Transverse colon (tissue), 4 donors: ENCODE measurements at regions not wholly inside any gene's neighbourhood (a gene's known extent, or its start where the extent isn't known, plus 50 kb on each side); places are given as distances from the start of the nearest gene placed in this dataset.

ENCODE experiments used
- DNase-seq: peaks from one replicate; pipeline ENCODE4 v3.0.0-alpha.2; 2019
- H3K27ac ChIP-seq, 4 donors: fragments of 200-600 bp; sonication (generic); 2 replicates each; pipeline ENCODE4 v1.5.1; 2016 to 2018; ENCODE audit warnings: inconsistent platforms in 4 of 4
- H3K27me3 ChIP-seq: fragments of 200-600 bp; sonication (generic); 2 replicates; pipeline ENCODE4 v1.5.1; 2017; ENCODE audit warnings: inconsistent platforms
- H3K36me3 ChIP-seq, 4 donors: fragments of 200-600 bp; sonication (generic); 2 replicates each; pipeline ENCODE4 v1.5.1; 2017 to 2019; ENCODE audit warnings: inconsistent platforms in 4 of 4
- H3K4me1 ChIP-seq, 4 donors: fragments of 200-600 bp; sonication (generic); 2 replicates each; pipeline ENCODE4 v1.5.1; 2017 to 2020; ENCODE audit warnings: inconsistent platforms in 4 of 4
- H3K4me3 ChIP-seq, 4 donors: fragments of 200-600 bp; sonication (generic); 1 replicate in 1 of 4; 2 replicates in 3 of 4; pipeline versions ENCODE4 v1.5.1 to v1.6.1; 2017 to 2019; ENCODE audit warnings: inconsistent platforms in 4 of 4
- H3K9me3 ChIP-seq, 2 donors: fragments of 200-600 bp; sonication (generic); 2 replicates each; pipeline ENCODE4 v1.5.1; 2017 to 2019; ENCODE audit warnings: inconsistent platforms in 2 of 2
- CTCF ChIP-seq, 5 experiments: fragments of 200-600 bp in 3 of 5; fragments of 450-650 bp in 2 of 5; sonication (generic) in 3 of 5; IDR thresholded peaks; 1 replicate in 2 of 5; 2 replicates in 3 of 5; pipeline ENCODE4 v1.5.1; 2016 to 2017; ENCODE audit warnings: antibody characterized with exemption in 5 of 5, inconsistent platforms in 3 of 5, mild to moderate bottlenecking in 2 of 5, moderate library complexity in 1 of 5
- EP300 ChIP-seq: sonication (generic); formaldehyde crosslinking; IDR thresholded peaks from one replicate; pipeline ENCODE4 v1.6.1; 2017; ENCODE audit warnings: antibody characterized with exemption, low read depth
- POLR2A ChIP-seq: fragments of 450-650 bp; IDR thresholded peaks from one replicate; pipeline ENCODE4 v1.6.1; 2016; ENCODE audit warnings: antibody characterized with exemption, mild to moderate bottlenecking, moderate library complexity
- POLR2AphosphoS5 ChIP-seq, 3 donors: sonication (generic); formaldehyde crosslinking; IDR thresholded peaks; one replicate each; pipeline ENCODE4 v1.6.1; 2016; ENCODE audit warnings: antibody characterized with exemption in 3 of 3
- WGBS, 2 donors: methylation state at CpG; one replicate each; pipeline ENCODE4 v1.1.5; 2018; ENCODE audit warnings: low coverage in 1 of 2; 5-methylcytosine and 5-hydroxymethylcytosine counted together
- in situ Hi-C, 4 donors: fragments of 200-750 bp; cut with MboI; loops; one replicate each; pipeline versions ENCODE4 v1.15.0 to v1.15.1; 2017; ENCODE audit warnings: low sequenced_read_pairs in 3 of 4, low pct_ligation_motif_present in 1 of 4, low pct_unique_long_range_greater_than_20kb in 1 of 4
- intact Hi-C: fragments of 100-400 bp; cut with DNase I; formaldehyde crosslinking; loops from one replicate; pipeline ENCODE4 v1.15.1; 2023; ENCODE audit warnings: low total_unique reads

GRCh38 chr5:71794061-71794695 is 75.1 kb downstream of the CARTPT start:
- H3K27me3 ChIP-seq, result no peaks in the 10 kb centered on the region
- in situ Hi-C loops (loop anchor here in 1 of 4 donors (25.0 kb wide), 2 partner anchors 218 to 518 kb away; partner anchors contain the start of genes MRPS27 and PTCD2), intact Hi-C loops (no loop called here)
- DNase-seq, result no peak
- no peak overlapping the region for H3K27ac ChIP-seq
- H3K9me3 ChIP-seq, result peaks cover 0 to 3% of the 10 kb centered on the region in 2 donors
- H3K4me3 ChIP-seq, result no peak overlapping the region
- TF ChIP-seq POLR2AphosphoS5 (IDR thresholded peaks at IDR 0.05) (no peak), EP300 (no peak), POLR2A (no peak), CTCF (IDR thresholded peaks at IDR 0.05) (no peak)
- 94% methylated on average over 37 of the region's 37 CpGs; no CpG with 5 or more reads in 1 of the 2 donors for WGBS, 2 donors
- no peaks in the 10 kb centered on the region for H3K4me1 ChIP-seq
- no peaks in the 10 kb centered on the region for H3K36me3 ChIP-seq

- H3K27ac ChIP-seq, result no peak overlapping the region
- H3K27me3 ChIP-seq, result peaks cover 7% of the 10 kb centered on the region
- no peaks in the 10 kb centered on the region for H3K36me3 ChIP-seq
- DNase-seq, result no peak
- H3K4me3 ChIP-seq, result no peak overlapping the region
- no peaks in the 10 kb centered on the region for H3K9me3 ChIP-seq
- WGBS, 2 donors, result 57 to 60% methylated on average over 4 of the region's 4 CpGs
- H3K4me1 ChIP-seq, result no peaks in the 10 kb centered on the region
- TF ChIP-seq POLR2AphosphoS5 (IDR thresholded peaks at IDR 0.05), result no peak
- no peak for TF ChIP-seq EP300
- TF ChIP-seq CTCF (IDR thresholded peaks at IDR 0.05), result no peak
- no peak for TF ChIP-seq POLR2A
- intact Hi-C loops (no loop called here), in situ Hi-C loops (no loop called here)
Observed at GRCh38 chr5:71802673-71803072, 83.6 kb downstream of the CARTPT start.

GRCh38 chr5:71806711-71807110 is 87.6 kb downstream of the CARTPT start:
- Histone ChIP-seq H3K27ac (no peak overlapping the region), H3K36me3 (no peaks in the 10 kb centered on the region), H3K9me3 (no peaks in the 10 kb centered on the region), H3K27me3 (peaks cover 7% of the 10 kb centered on the region), H3K4me1 (no peaks in the 10 kb centered on the region), H3K4me3 (no peak overlapping the region)
- in situ Hi-C loops (no loop called here), intact Hi-C loops (no loop called here)
- WGBS, 2 donors, result 78 to 85% methylated on average over 1 of the region's 1 CpG
- no peak for DNase-seq
- TF ChIP-seq POLR2AphosphoS5 (IDR thresholded peaks at IDR 0.05) (no peak), CTCF (IDR thresholded peaks at IDR 0.05) (no peak), EP300 (no peak), POLR2A (no peak)

GRCh38 chr5:71807909-71808308 is 88.8 kb downstream of the CARTPT start:
- no peaks in the 10 kb centered on the region for H3K4me1 ChIP-seq
- TF ChIP-seq POLR2A, result no peak
- TF ChIP-seq CTCF (IDR thresholded peaks at IDR 0.05), result no peak
- TF ChIP-seq POLR2AphosphoS5 (IDR thresholded peaks at IDR 0.05), result no peak
- no peak for TF ChIP-seq EP300
- H3K9me3 ChIP-seq, result no peaks in the 10 kb centered on the region
- intact Hi-C loops (no loop called here), in situ Hi-C loops (no loop called here)
- H3K36me3 ChIP-seq, result no peaks in the 10 kb centered on the region
- WGBS, 2 donors, result 67 to 82% methylated on average over 3 to 4 of the region's 4 CpGs
- DNase-seq, result no peak
- no peak overlapping the region for H3K27ac ChIP-seq
- peaks cover 7% of the 10 kb centered on the region for H3K27me3 ChIP-seq
- H3K4me3 ChIP-seq, result no peak overlapping the region
